ENCODE measurements at regions not wholly inside any gene's neighbourhood (a gene's known extent, or its start where the extent isn't known, plus 50 kb on each side); places are given as distances from the start of the nearest gene placed in this dataset.

GRCh38 chr10:53379956-53380355 lies 607.4 kb upstream of the MBL2 start:
- H3K79me1 ChIP-seq (ENCODE audit: low read depth, low read length): no peaks in the 10 kb centered on the region
- no peak overlapping the region for H2BK15ac ChIP-seq (ENCODE audit: low read length)
- peak overlapping the region; percentile 81 for H2AFZ ChIP-seq (ENCODE audit: low read length)
- H3K4me3 ChIP-seq (ENCODE audit: low read length in 2 of 2): no peak overlapping the region
- H3K27me3 ChIP-seq (ENCODE audit: control insufficient read depth in 3 of 3, insufficient read depth in 3 of 3, low read depth in 1 of 3, low read length in 3 of 3): no peaks in the 10 kb centered on the region
- H3K9ac ChIP-seq (ENCODE audit: low read depth, low read length, poor library complexity): no peak overlapping the region
- H3K9me3 ChIP-seq (replicated peaks in 1 of 2; ENCODE audit: control insufficient read depth in 2 of 2, insufficient read depth in 1 of 2, low read depth in 1 of 2, low read length in 2 of 2): no peaks in the 10 kb centered on the region
- no peak overlapping the region for H2BK12ac ChIP-seq (ENCODE audit: low read length)
- WGBS, 2 donors (ENCODE audit: extremely low coverage in 2 of 2, insufficient read length in 2 of 2, insufficient replicate concordance in 1 of 2): no CpG with 5 or more reads among the region's 1 CpG
- H3K14ac ChIP-seq (ENCODE audit: low read length): no peak overlapping the region
- H3K18ac ChIP-seq (ENCODE audit: low read length): no peak overlapping the region
- no peak overlapping the region for H2BK5ac ChIP-seq (ENCODE audit: low read length)
- no peaks in the 10 kb centered on the region for H3K36me3 ChIP-seq (replicated peaks in 1 of 2; ENCODE audit: control insufficient read depth in 2 of 2, insufficient read depth in 2 of 2, low read length in 2 of 2)
- H3K4me2 ChIP-seq (ENCODE audit: insufficient read depth, low read length, poor library complexity, severe bottlenecking): no peak overlapping the region
- H3K4me1 ChIP-seq (ENCODE audit: control insufficient read depth in 2 of 2, insufficient read depth in 1 of 2, low read depth in 1 of 2, low read length in 2 of 2): no peaks in the 10 kb centered on the region
- H2AK5ac ChIP-seq (ENCODE audit: low read depth, low read length): no peak overlapping the region
- H3K23ac ChIP-seq (ENCODE audit: low read depth, low read length, poor library complexity): no peak overlapping the region
- no peak overlapping the region for H4K8ac ChIP-seq (ENCODE audit: low read depth, low read length)
- H3K4ac ChIP-seq (ENCODE audit: low read length): no peak overlapping the region
- H2BK120ac ChIP-seq (ENCODE audit: low read depth, low read length): no peak overlapping the region
- H4K91ac ChIP-seq (ENCODE audit: low read depth, low read length, poor library complexity): no peak overlapping the region
- H3K27ac ChIP-seq (replicated peaks; ENCODE audit: low read length): no peak overlapping the region
- no peak for DNase-seq (ENCODE audit: low spot score)

GRCh38 chr10:53370347-53370746 lies 597.8 kb upstream of the MBL2 start:
- Histone ChIP-seq H3K9ac (ENCODE audit: low read depth, low read length, poor library complexity) (no peak overlapping the region), H3K4me1 (ENCODE audit: control insufficient read depth in 2 of 2, insufficient read depth in 1 of 2, low read depth in 1 of 2, low read length in 2 of 2) (no peaks in the 10 kb centered on the region), H4K91ac (ENCODE audit: low read depth, low read length, poor library complexity) (no peak overlapping the region), H3K23ac (ENCODE audit: low read depth, low read length, poor library complexity) (no peak overlapping the region), H2BK12ac (ENCODE audit: low read length) (no peak overlapping the region), H3K4ac (ENCODE audit: low read length) (no peak overlapping the region), H3K4me3 (ENCODE audit: low read length in 2 of 2) (no peak overlapping the region), H3K9me3 (replicated peaks in 1 of 2; ENCODE audit: control insufficient read depth in 2 of 2, insufficient read depth in 1 of 2, low read depth in 1 of 2, low read length in 2 of 2) (no peaks in the 10 kb centered on the region), H2AK5ac (ENCODE audit: low read depth, low read length) (no peak overlapping the region), H3K18ac (ENCODE audit: low read length) (no peak overlapping the region), H2BK15ac (ENCODE audit: low read length) (no peak overlapping the region), H2BK120ac (ENCODE audit: low read depth, low read length) (no peak overlapping the region), H3K27ac (replicated peaks; ENCODE audit: low read length) (no peak overlapping the region), H3K36me3 (replicated peaks in 1 of 2; ENCODE audit: control insufficient read depth in 2 of 2, insufficient read depth in 2 of 2, low read length in 2 of 2) (no peaks in the 10 kb centered on the region), H3K14ac (ENCODE audit: low read length) (peak overlapping the region; percentile 3), H2BK5ac (ENCODE audit: low read length) (no peak overlapping the region), H3K79me1 (ENCODE audit: low read depth, low read length) (no peaks in the 10 kb centered on the region), H2AFZ (ENCODE audit: low read length) (no peak overlapping the region), H3K27me3 (ENCODE audit: control insufficient read depth in 3 of 3, insufficient read depth in 3 of 3, low read depth in 1 of 3, low read length in 3 of 3) (no peaks in the 10 kb centered on the region), H3K4me2 (ENCODE audit: insufficient read depth, low read length, poor library complexity, severe bottlenecking) (no peak overlapping the region), H4K8ac (ENCODE audit: low read depth, low read length) (no peak overlapping the region)
- no peak for DNase-seq (ENCODE audit: low spot score)
- no CpG with 5 or more reads among the region's 4 CpGs for WGBS, 2 donors (ENCODE audit: extremely low coverage in 2 of 2, insufficient read length in 2 of 2, insufficient replicate concordance in 1 of 2)

GRCh38 chr10:53361936-53362335 lies 589.4 kb upstream of the MBL2 start:
- no peak overlapping the region for H3K4me2 ChIP-seq (ENCODE audit: insufficient read depth, low read length, poor library complexity, severe bottlenecking)
- H3K9me3 ChIP-seq (replicated peaks in 1 of 2; ENCODE audit: control insufficient read depth in 2 of 2, insufficient read depth in 1 of 2, low read depth in 1 of 2, low read length in 2 of 2): no peaks in the 10 kb centered on the region
- H4K91ac ChIP-seq (ENCODE audit: low read depth, low read length, poor library complexity): no peak overlapping the region
- H3K18ac ChIP-seq (ENCODE audit: low read length): no peak overlapping the region
- no peak overlapping the region for H3K9ac ChIP-seq (ENCODE audit: low read depth, low read length, poor library complexity)
- H2AFZ ChIP-seq (ENCODE audit: low read length): peak overlapping the region; percentile 17
- no peak overlapping the region for H3K4me3 ChIP-seq (ENCODE audit: low read length in 2 of 2)
- no peak overlapping the region for H3K14ac ChIP-seq (ENCODE audit: low read length)
- DNase-seq (ENCODE audit: low spot score): no peak
- H4K8ac ChIP-seq (ENCODE audit: low read depth, low read length): no peak overlapping the region
- H2AK5ac ChIP-seq (ENCODE audit: low read depth, low read length): no peak overlapping the region
- WGBS, 2 donors (ENCODE audit: extremely low coverage in 2 of 2, insufficient read length in 2 of 2, insufficient replicate concordance in 1 of 2): no CpG with 5 or more reads among the region's 2 CpGs
- peaks cover 0 to 2% of the 10 kb centered on the region in 2 donors for H3K4me1 ChIP-seq (ENCODE audit: control insufficient read depth in 2 of 2, insufficient read depth in 1 of 2, low read depth in 1 of 2, low read length in 2 of 2)
- H3K79me1 ChIP-seq (ENCODE audit: low read depth, low read length): no peaks in the 10 kb centered on the region
- no peak overlapping the region for H2BK5ac ChIP-seq (ENCODE audit: low read length)
- no peaks in the 10 kb centered on the region for H3K36me3 ChIP-seq (replicated peaks in 1 of 2; ENCODE audit: control insufficient read depth in 2 of 2, insufficient read depth in 2 of 2, low read length in 2 of 2)
- H3K23ac ChIP-seq (ENCODE audit: low read depth, low read length, poor library complexity): no peak overlapping the region
- no peaks in the 10 kb centered on the region for H3K27me3 ChIP-seq (ENCODE audit: control insufficient read depth in 3 of 3, insufficient read depth in 3 of 3, low read depth in 1 of 3, low read length in 3 of 3)
- H3K4ac ChIP-seq (ENCODE audit: low read length): no peak overlapping the region
- H3K27ac ChIP-seq (replicated peaks; ENCODE audit: low read length): no peak overlapping the region
- H2BK120ac ChIP-seq (ENCODE audit: low read depth, low read length): no peak overlapping the region
- H2BK12ac ChIP-seq (ENCODE audit: low read length): no peak overlapping the region
- no peak overlapping the region for H2BK15ac ChIP-seq (ENCODE audit: low read length)

- H3K23ac ChIP-seq (ENCODE audit: low read depth, low read length, poor library complexity): no peak overlapping the region
- H3K4me2 ChIP-seq (ENCODE audit: insufficient read depth, low read length, poor library complexity, severe bottlenecking): no peak overlapping the region
- H3K18ac ChIP-seq (ENCODE audit: low read length): no peak overlapping the region
- H2BK5ac ChIP-seq (ENCODE audit: low read length): no peak overlapping the region
- H4K91ac ChIP-seq (ENCODE audit: low read depth, low read length, poor library complexity): no peak overlapping the region
- no CpG with 5 or more reads among the region's 1 CpG for WGBS, 2 donors (ENCODE audit: extremely low coverage in 2 of 2, insufficient read length in 2 of 2, insufficient replicate concordance in 1 of 2)
- H3K4ac ChIP-seq (ENCODE audit: low read length): no peak overlapping the region
- no peak overlapping the region for H2BK120ac ChIP-seq (ENCODE audit: low read depth, low read length)
- no peaks in the 10 kb centered on the region for H3K36me3 ChIP-seq (replicated peaks in 1 of 2; ENCODE audit: control insufficient read depth in 2 of 2, insufficient read depth in 2 of 2, low read length in 2 of 2)
- H3K9me3 ChIP-seq (replicated peaks in 1 of 2; ENCODE audit: control insufficient read depth in 2 of 2, insufficient read depth in 1 of 2, low read depth in 1 of 2, low read length in 2 of 2): no peaks in the 10 kb centered on the region
- H4K8ac ChIP-seq (ENCODE audit: low read depth, low read length): no peak overlapping the region
- no peak overlapping the region for H2AFZ ChIP-seq (ENCODE audit: low read length)
- H3K27ac ChIP-seq (replicated peaks; ENCODE audit: low read length): no peak overlapping the region
- H2AK5ac ChIP-seq (ENCODE audit: low read depth, low read length): no peak overlapping the region
- no peak overlapping the region for H3K14ac ChIP-seq (ENCODE audit: low read length)
- no peak overlapping the region for H2BK12ac ChIP-seq (ENCODE audit: low read length)
- no peaks in the 10 kb centered on the region for H3K27me3 ChIP-seq (ENCODE audit: control insufficient read depth in 3 of 3, insufficient read depth in 3 of 3, low read depth in 1 of 3, low read length in 3 of 3)
- no peak for DNase-seq (ENCODE audit: low spot score)
- peaks cover 0 to 2% of the 10 kb centered on the region in 2 donors for H3K4me1 ChIP-seq (ENCODE audit: control insufficient read depth in 2 of 2, insufficient read depth in 1 of 2, low read depth in 1 of 2, low read length in 2 of 2)
- H3K9ac ChIP-seq (ENCODE audit: low read depth, low read length, poor library complexity): no peak overlapping the region
- H2BK15ac ChIP-seq (ENCODE audit: low read length): no peak overlapping the region
- H3K4me3 ChIP-seq (ENCODE audit: low read length in 2 of 2): no peak overlapping the region
- no peaks in the 10 kb centered on the region for H3K79me1 ChIP-seq (ENCODE audit: low read depth, low read length)
These were observed 588.7 kb upstream of the MBL2 start for GRCh38 chr10:53361281-53361680.
